ENCODE measurements at regions not wholly inside any gene's neighbourhood (a gene's known extent, or its start where the extent isn't known, plus 50 kb on each side); places are given as distances from the start of the nearest gene placed in this dataset.

DNA sequence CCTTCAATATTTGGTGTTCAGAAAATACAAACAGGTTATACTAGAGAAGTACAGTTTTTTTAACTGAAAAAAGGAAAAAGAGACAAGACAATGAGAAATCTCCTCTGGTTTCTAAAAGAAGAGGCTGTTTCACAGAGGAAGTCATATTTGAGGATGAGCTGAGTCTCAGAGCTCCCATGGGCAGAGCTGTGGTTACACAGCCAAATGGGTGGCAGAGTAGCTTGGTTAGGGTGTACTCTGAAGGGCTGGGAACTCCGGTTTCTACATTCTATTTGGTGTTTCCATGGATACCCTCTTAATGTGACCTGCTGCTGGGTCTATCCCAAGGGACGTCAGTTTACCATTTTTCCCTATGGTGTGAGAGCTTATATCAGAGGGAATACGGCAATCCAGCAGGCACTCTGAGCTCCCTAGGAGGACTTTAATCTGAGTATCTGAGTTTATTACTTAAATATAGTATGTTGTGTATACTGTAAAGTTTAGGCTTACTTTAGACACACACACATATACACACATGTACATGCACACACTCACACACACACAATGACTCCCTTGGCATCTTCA, 74.2 kb downstream of the CYRIA start:
- Histone ChIP-seq H3K36me3 (ENCODE audit: control insufficient read depth in 2 of 2, insufficient read depth in 2 of 2, low read length in 1 of 2) (no peaks in the 10 kb centered on the region), H3K4me3 (ENCODE audit: low read depth in 1 of 2, low read length in 2 of 2) (no peak overlapping the region), H3K27me3 (ENCODE audit: control insufficient read depth in 1 of 2, insufficient read depth in 2 of 2, low read length in 2 of 2) (no peaks in the 10 kb centered on the region), H3K27ac (ENCODE audit: low read depth in 2 of 2, low read length in 1 of 2) (no peak overlapping the region), H3K4me1 (ENCODE audit: control insufficient read depth in 2 of 2, insufficient read depth in 2 of 2, low read length in 1 of 2) (no peaks in the 10 kb centered on the region), H3K9me3 (ENCODE audit: control insufficient read depth in 2 of 2, insufficient read depth in 1 of 2, low read depth in 1 of 2, low read length in 1 of 2) (no peaks in the 10 kb centered on the region)
- 74 to 75% methylated on average over 3 of the region's 3 CpGs for WGBS, 2 donors

GRCh38 chr2:16589465-16589864, 76.2 kb downstream of the CYRIA start:
- no peak overlapping the region for H3K27ac ChIP-seq (ENCODE audit: low read depth in 2 of 2, low read length in 1 of 2)
- no peak overlapping the region for H3K4me3 ChIP-seq (ENCODE audit: low read depth in 1 of 2, low read length in 2 of 2)
- 74 to 86% methylated on average over 3 of the region's 3 CpGs for WGBS, 2 donors

DNA sequence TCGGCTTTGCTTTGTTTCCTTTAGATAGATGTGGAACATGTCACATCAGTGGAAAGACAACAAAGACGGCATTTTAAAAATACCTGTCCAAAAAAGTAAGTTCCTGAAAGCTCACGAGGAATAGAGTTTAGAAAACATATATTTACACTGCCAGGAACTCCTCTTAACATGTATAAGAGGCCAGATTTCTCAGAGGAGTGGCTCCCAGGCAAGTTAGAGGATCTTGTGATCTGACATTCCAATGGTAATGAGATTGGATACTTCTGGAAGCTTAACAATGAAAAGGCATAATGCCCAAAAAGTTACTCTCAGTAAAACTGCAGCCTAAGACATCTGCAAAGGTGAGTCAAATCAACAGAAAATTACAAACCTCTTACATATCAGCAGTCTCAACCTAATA, 77.1 kb downstream of the CYRIA start:
- Histone ChIP-seq H3K27ac (ENCODE audit: low read depth in 2 of 2, low read length in 1 of 2) (no peak overlapping the region), H3K4me3 (ENCODE audit: low read depth in 1 of 2, low read length in 2 of 2) (no peak overlapping the region), H3K9me3 (ENCODE audit: control insufficient read depth in 2 of 2, insufficient read depth in 1 of 2, low read depth in 1 of 2, low read length in 1 of 2) (no peaks in the 10 kb centered on the region), H3K4me1 (ENCODE audit: control insufficient read depth in 2 of 2, insufficient read depth in 2 of 2, low read length in 1 of 2) (no peaks in the 10 kb centered on the region), H3K27me3 (ENCODE audit: control insufficient read depth in 1 of 2, insufficient read depth in 2 of 2, low read length in 2 of 2) (no peaks in the 10 kb centered on the region), H3K36me3 (ENCODE audit: control insufficient read depth in 2 of 2, insufficient read depth in 2 of 2, low read length in 1 of 2) (no peaks in the 10 kb centered on the region)
- 61 to 65% methylated on average over 3 of the region's 3 CpGs for WGBS, 2 donors

More at GRCh38 chr2:16589465-16589864, 76.2 kb downstream of the CYRIA start:
- Histone ChIP-seq H3K36me3 (ENCODE audit: control insufficient read depth in 2 of 2, insufficient read depth in 2 of 2, low read length in 1 of 2) (no peaks in the 10 kb centered on the region), H3K27me3 (ENCODE audit: control insufficient read depth in 1 of 2, insufficient read depth in 2 of 2, low read length in 2 of 2) (no peaks in the 10 kb centered on the region), H3K9me3 (ENCODE audit: control insufficient read depth in 2 of 2, insufficient read depth in 1 of 2, low read depth in 1 of 2, low read length in 1 of 2) (no peaks in the 10 kb centered on the region), H3K4me1 (ENCODE audit: control insufficient read depth in 2 of 2, insufficient read depth in 2 of 2, low read length in 1 of 2) (no peaks in the 10 kb centered on the region)

DNA sequence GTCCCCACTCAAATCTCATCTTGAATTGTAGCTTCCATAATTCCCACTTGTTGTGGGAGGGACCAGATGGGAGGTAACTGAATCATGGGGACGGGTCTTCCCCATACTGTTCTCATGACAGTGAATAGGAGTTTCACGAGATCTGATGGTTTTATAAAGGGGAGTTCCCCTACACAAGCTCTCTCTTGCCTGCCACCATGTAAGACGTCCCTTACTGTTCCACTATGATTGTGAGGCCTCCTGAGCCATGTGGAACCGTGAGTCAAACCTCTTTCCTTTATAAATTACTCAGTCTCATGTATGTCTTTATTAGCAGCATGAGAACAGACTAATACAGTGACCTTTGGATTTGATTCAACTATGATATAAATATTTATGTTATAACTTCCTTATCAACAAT, 78.0 kb downstream of the CYRIA start:
- Histone ChIP-seq H3K36me3 (ENCODE audit: control insufficient read depth in 2 of 2, insufficient read depth in 2 of 2, low read length in 1 of 2) (no peaks in the 10 kb centered on the region), H3K4me1 (ENCODE audit: control insufficient read depth in 2 of 2, insufficient read depth in 2 of 2, low read length in 1 of 2) (no peaks in the 10 kb centered on the region), H3K4me3 (ENCODE audit: low read depth in 1 of 2, low read length in 2 of 2) (no peak overlapping the region), H3K9me3 (ENCODE audit: control insufficient read depth in 2 of 2, insufficient read depth in 1 of 2, low read depth in 1 of 2, low read length in 1 of 2) (no peaks in the 10 kb centered on the region), H3K27me3 (ENCODE audit: control insufficient read depth in 1 of 2, insufficient read depth in 2 of 2, low read length in 2 of 2) (no peaks in the 10 kb centered on the region), H3K27ac (ENCODE audit: low read depth in 2 of 2, low read length in 1 of 2) (no peak overlapping the region)
- WGBS, 2 donors: 66 to 74% methylated on average over 4 of the region's 4 CpGs

GRCh38 chr2:16584824-16585540, 80.7 kb downstream of the CYRIA start:
- Histone ChIP-seq H3K4me1 (ENCODE audit: control insufficient read depth in 2 of 2, insufficient read depth in 2 of 2, low read length in 1 of 2) (no peaks in the 10 kb centered on the region), H3K4me3 (ENCODE audit: low read depth in 1 of 2, low read length in 2 of 2) (no peak overlapping the region), H3K27me3 (ENCODE audit: control insufficient read depth in 1 of 2, insufficient read depth in 2 of 2, low read length in 2 of 2) (no peaks in the 10 kb centered on the region), H3K36me3 (ENCODE audit: control insufficient read depth in 2 of 2, insufficient read depth in 2 of 2, low read length in 1 of 2) (no peaks in the 10 kb centered on the region), H3K9me3 (ENCODE audit: control insufficient read depth in 2 of 2, insufficient read depth in 1 of 2, low read depth in 1 of 2, low read length in 1 of 2) (no peaks in the 10 kb centered on the region), H3K27ac (ENCODE audit: low read depth in 2 of 2, low read length in 1 of 2) (no peak overlapping the region)
- WGBS, 2 donors: 77 to 79% methylated on average over 2 of the region's 2 CpGs

DNA sequence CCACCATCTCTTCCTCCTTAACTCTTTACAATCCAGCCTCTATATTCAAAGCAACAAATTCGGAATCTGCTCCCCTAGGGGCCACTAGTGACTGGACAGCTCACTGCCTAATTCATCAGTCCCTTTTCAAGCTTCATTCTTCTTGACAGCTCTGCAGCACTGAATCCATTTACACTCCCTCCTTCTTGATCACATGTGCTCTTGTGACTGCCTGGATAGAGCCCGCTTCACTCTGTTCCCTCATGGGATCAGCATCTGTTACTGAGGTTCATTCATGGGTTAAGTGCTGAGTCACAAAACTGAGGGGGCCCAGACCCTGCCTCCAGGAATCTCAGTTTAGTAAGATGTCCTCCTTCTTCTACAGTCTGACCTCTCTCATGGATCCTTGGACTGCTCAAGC, 81.5 kb downstream of the CYRIA start:
- whole genome bisulfite sequencing, 2 donors: 65 to 86% methylated on average over 2 of the region's 2 CpGs
- H3K4me3 ChIP-seq (ENCODE audit: low read depth in 1 of 2, low read length in 2 of 2): no peak overlapping the region

DNA sequence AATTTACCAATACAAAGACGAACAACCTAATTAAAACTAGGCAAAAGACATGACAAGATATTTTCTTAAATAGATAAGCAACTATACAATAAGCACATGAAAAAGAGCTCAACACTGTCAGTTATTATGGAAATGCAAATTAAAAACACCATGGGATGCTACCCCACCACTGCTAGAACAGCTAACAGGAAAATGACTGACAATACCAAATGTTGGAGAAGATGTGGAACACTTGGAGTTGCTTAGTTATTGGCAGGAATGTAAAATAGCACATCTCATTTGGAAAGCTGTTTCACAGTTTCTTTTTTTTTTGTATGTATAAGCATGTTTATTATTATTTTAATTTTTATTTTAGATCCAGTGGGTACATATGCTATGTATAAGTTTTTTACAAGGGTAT, 84.4 kb downstream of the CYRIA start:
- no peaks in the 10 kb centered on the region for H3K9me3 ChIP-seq (ENCODE audit: control insufficient read depth in 2 of 2, insufficient read depth in 1 of 2, low read depth in 1 of 2, low read length in 1 of 2)
- 87 to 94% methylated on average over 1 of the region's 1 CpG for WGBS, 2 donors
- H3K27ac ChIP-seq (ENCODE audit: low read depth in 2 of 2, low read length in 1 of 2): no peak overlapping the region
- H3K4me3 ChIP-seq (ENCODE audit: low read depth in 1 of 2, low read length in 2 of 2): no peak overlapping the region
- no peaks in the 10 kb centered on the region for H3K4me1 ChIP-seq (ENCODE audit: control insufficient read depth in 2 of 2, insufficient read depth in 2 of 2, low read length in 1 of 2)
- no peaks in the 10 kb centered on the region for H3K27me3 ChIP-seq (ENCODE audit: control insufficient read depth in 1 of 2, insufficient read depth in 2 of 2, low read length in 2 of 2)
- no peaks in the 10 kb centered on the region for H3K36me3 ChIP-seq (ENCODE audit: control insufficient read depth in 2 of 2, insufficient read depth in 2 of 2, low read length in 1 of 2)

More for the DNA sequence above, 81.5 kb downstream of the CYRIA start:
- Histone ChIP-seq H3K27me3 (ENCODE audit: control insufficient read depth in 1 of 2, insufficient read depth in 2 of 2, low read length in 2 of 2) (no peaks in the 10 kb centered on the region), H3K27ac (ENCODE audit: low read depth in 2 of 2, low read length in 1 of 2) (no peak overlapping the region), H3K36me3 (ENCODE audit: control insufficient read depth in 2 of 2, insufficient read depth in 2 of 2, low read length in 1 of 2) (no peaks in the 10 kb centered on the region), H3K9me3 (ENCODE audit: control insufficient read depth in 2 of 2, insufficient read depth in 1 of 2, low read depth in 1 of 2, low read length in 1 of 2) (no peaks in the 10 kb centered on the region), H3K4me1 (ENCODE audit: control insufficient read depth in 2 of 2, insufficient read depth in 2 of 2, low read length in 1 of 2) (no peaks in the 10 kb centered on the region)

GRCh38 chr2:16578081-16578480, 87.6 kb downstream of the CYRIA start:
- H3K9me3 ChIP-seq (ENCODE audit: control insufficient read depth in 2 of 2, insufficient read depth in 1 of 2, low read depth in 1 of 2, low read length in 1 of 2): no peaks in the 10 kb centered on the region
- no peaks in the 10 kb centered on the region for H3K27me3 ChIP-seq (ENCODE audit: control insufficient read depth in 1 of 2, insufficient read depth in 2 of 2, low read length in 2 of 2)
- no peaks in the 10 kb centered on the region for H3K4me1 ChIP-seq (ENCODE audit: control insufficient read depth in 2 of 2, insufficient read depth in 2 of 2, low read length in 1 of 2)
- no peak overlapping the region for H3K27ac ChIP-seq (ENCODE audit: low read depth in 2 of 2, low read length in 1 of 2)
- H3K4me3 ChIP-seq (ENCODE audit: low read depth in 1 of 2, low read length in 2 of 2): no peak overlapping the region
- 76 to 78% methylated on average over 3 of the region's 3 CpGs for WGBS, 2 donors
- no peaks in the 10 kb centered on the region for H3K36me3 ChIP-seq (ENCODE audit: control insufficient read depth in 2 of 2, insufficient read depth in 2 of 2, low read length in 1 of 2)

DNA sequence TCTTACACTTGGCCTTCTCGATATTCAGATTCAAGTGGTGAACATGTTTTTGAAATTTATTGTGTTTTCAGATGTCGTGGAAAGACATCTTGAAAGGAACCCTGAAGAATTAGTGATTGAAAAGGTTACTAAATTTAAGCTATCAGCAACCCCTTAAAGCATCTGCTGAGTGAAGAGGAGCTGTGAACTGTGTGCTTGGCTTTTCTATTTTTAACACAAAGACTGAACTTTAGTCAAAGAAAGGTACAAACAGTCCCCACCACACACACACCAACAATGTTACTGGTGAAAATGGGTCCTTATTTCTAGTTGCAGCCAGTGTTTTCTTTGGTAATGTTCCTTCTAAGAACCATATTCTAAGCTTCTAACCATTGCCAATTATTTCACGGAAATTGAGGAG, 95.1 kb downstream of the CYRIA start:
- Histone ChIP-seq H3K9me3 (ENCODE audit: control insufficient read depth in 2 of 2, insufficient read depth in 1 of 2, low read depth in 1 of 2, low read length in 1 of 2) (no peaks in the 10 kb centered on the region), H3K27ac (ENCODE audit: low read depth in 2 of 2, low read length in 1 of 2) (no peak overlapping the region), H3K4me3 (ENCODE audit: low read depth in 1 of 2, low read length in 2 of 2) (no peak overlapping the region), H3K36me3 (ENCODE audit: control insufficient read depth in 2 of 2, insufficient read depth in 2 of 2, low read length in 1 of 2) (no peaks in the 10 kb centered on the region), H3K4me1 (ENCODE audit: control insufficient read depth in 2 of 2, insufficient read depth in 2 of 2, low read length in 1 of 2) (no peaks in the 10 kb centered on the region), H3K27me3 (ENCODE audit: control insufficient read depth in 1 of 2, insufficient read depth in 2 of 2, low read length in 2 of 2) (no peaks in the 10 kb centered on the region)
- WGBS, 2 donors: 73 to 86% methylated on average over 3 of the region's 3 CpGs

Measured in esophagus (tissue), 2 donors.